Stimulated activated naive B cell treated with anti-CD40 and anti-IgM and Interleukin-4, amounts not matched to agents 10 μg/mL and 1 μg/mL and 100 μg/mL, for 72 hours (primary cell): ENCODE measurements at regions not wholly inside any gene's neighbourhood (a gene's known extent, or its start where the extent isn't known, plus 50 kb on each side); places are given as distances from the start of the nearest gene placed in this dataset.

Experiments used
- ATAC-seq, 2 donors: fragments of 150-1000 bp; cut with Tn5 transposase; replicated peaks; 2 replicates each; pipeline ENCODE4 v1.10.0; 2021; ENCODE audit warnings: moderate library complexity in 1 of 2
- DNase-seq: peaks from one replicate; pipeline ENCODE4 v3.0.0; 2021
- H3K27ac Mint-ChIP-seq: one replicate; pipeline ENCODE4 v1.8.0; 2022; ENCODE audit warnings: mild to moderate bottlenecking, mixed read lengths
- H3K27me3 Mint-ChIP-seq, 2 donors: one replicate each; pipeline ENCODE4 v1.8.0; 2022; ENCODE audit warnings: mixed read lengths in 2 of 2
- H3K36me3 Mint-ChIP-seq, 2 donors: one replicate each; pipeline ENCODE4 v1.8.0; 2022; ENCODE audit warnings: mixed read lengths in 2 of 2, mild to moderate bottlenecking in 1 of 2
- H3K4me1 Mint-ChIP-seq, 2 donors: one replicate each; pipeline ENCODE4 v1.8.0; 2022; ENCODE audit warnings: mixed read lengths in 2 of 2, mild to moderate bottlenecking in 1 of 2
- H3K4me3 Mint-ChIP-seq, 2 donors: one replicate each; pipeline ENCODE4 v1.8.0; 2022; ENCODE audit warnings: mild to moderate bottlenecking in 2 of 2, mixed read lengths in 2 of 2, moderate library complexity in 1 of 2
- H3K9me3 Mint-ChIP-seq, 2 donors: one replicate each; pipeline ENCODE4 v1.8.0; 2022; ENCODE audit warnings: mixed read lengths in 2 of 2, mild to moderate bottlenecking in 1 of 2

GRCh38 chr2:128578406-128579390, 260.0 kb upstream of the HS6ST1 start:
- peaks cover 0 to under 1% of the 10 kb centered on the region in 2 donors for H3K27me3 Mint-ChIP-seq
- no peaks in the 10 kb centered on the region for H3K4me1 Mint-ChIP-seq
- ATAC-seq (no peak), DNase-seq (no peak)
- no peak overlapping the region for H3K27ac Mint-ChIP-seq
- H3K4me3 Mint-ChIP-seq = no peak overlapping the region
- H3K36me3 Mint-ChIP-seq = no peaks in the 10 kb centered on the region
- no peaks in the 10 kb centered on the region for H3K9me3 Mint-ChIP-seq

- H3K4me3 Mint-ChIP-seq = no peak overlapping the region
- no peak for ATAC-seq
- H3K27ac Mint-ChIP-seq = no peak overlapping the region
- peaks cover 0 to 4% of the 10 kb centered on the region in 2 donors for H3K9me3 Mint-ChIP-seq
- DNase-seq = no peak
- H3K36me3 Mint-ChIP-seq = no peaks in the 10 kb centered on the region
- no peaks in the 10 kb centered on the region for H3K4me1 Mint-ChIP-seq
- no peaks in the 10 kb centered on the region for H3K27me3 Mint-ChIP-seq
Observed at GRCh38 chr2:128579825-128580224, 261.2 kb upstream of the HS6ST1 start.

- Mint-ChIP-seq H3K36me3 (no peaks in the 10 kb centered on the region), H3K4me3 (no peak overlapping the region), H3K27ac (no peak overlapping the region), H3K9me3 (peaks cover 5% of the 10 kb centered on the region in 2 donors), H3K4me1 (no peaks in the 10 kb centered on the region), H3K27me3 (no peaks in the 10 kb centered on the region)
- ATAC-seq (no peak), DNase-seq (no peak)
Observed at GRCh38 chr2:128580988-128581848, 262.6 kb upstream of the HS6ST1 start.

GRCh38 chr2:128581849-128582244, 263.2 kb upstream of the HS6ST1 start:
- no peak for ATAC-seq
- peaks cover 6 to 9% of the 10 kb centered on the region in 2 donors for H3K9me3 Mint-ChIP-seq
- H3K27ac Mint-ChIP-seq = no peak overlapping the region
- H3K4me1 Mint-ChIP-seq = no peaks in the 10 kb centered on the region
- no peak overlapping the region for H3K4me3 Mint-ChIP-seq
- no peaks in the 10 kb centered on the region for H3K27me3 Mint-ChIP-seq
- DNase-seq = no peak
- H3K36me3 Mint-ChIP-seq = no peaks in the 10 kb centered on the region

GRCh38 chr2:128584296-128584890, 265.7 kb upstream of the HS6ST1 start:
- no peak overlapping the region for H3K4me3 Mint-ChIP-seq

GRCh38 chr2:128585706-128586105, 267.0 kb upstream of the HS6ST1 start:
- H3K4me1 Mint-ChIP-seq = no peaks in the 10 kb centered on the region
- ATAC-seq (no peak), DNase-seq (no peak)
- no peak overlapping the region for H3K4me3 Mint-ChIP-seq
- no peaks in the 10 kb centered on the region for H3K36me3 Mint-ChIP-seq
- H3K27ac Mint-ChIP-seq = no peak overlapping the region
- peaks cover 0 to 4% of the 10 kb centered on the region in 2 donors for H3K27me3 Mint-ChIP-seq
- peaks cover 6 to 9% of the 10 kb centered on the region in 2 donors for H3K9me3 Mint-ChIP-seq

More at GRCh38 chr2:128584296-128584890, 265.7 kb upstream of the HS6ST1 start:
- no peak overlapping the region for H3K27ac Mint-ChIP-seq
- no peak for ATAC-seq
- H3K36me3 Mint-ChIP-seq = no peaks in the 10 kb centered on the region
- peaks cover 6 to 9% of the 10 kb centered on the region in 2 donors for H3K9me3 Mint-ChIP-seq
- H3K27me3 Mint-ChIP-seq = no peaks in the 10 kb centered on the region
- no peak for DNase-seq
- no peaks in the 10 kb centered on the region for H3K4me1 Mint-ChIP-seq

GRCh38 chr2:128589681-128590080, 271.0 kb upstream of the HS6ST1 start:
- no peaks in the 10 kb centered on the region for H3K4me1 Mint-ChIP-seq
- no peaks in the 10 kb centered on the region for H3K36me3 Mint-ChIP-seq
- peaks cover 5 to 6% of the 10 kb centered on the region in 2 donors for H3K27me3 Mint-ChIP-seq
- no peak overlapping the region for H3K27ac Mint-ChIP-seq
- peaks cover 5 to 6% of the 10 kb centered on the region in 2 donors for H3K9me3 Mint-ChIP-seq
- no peak overlapping the region for H3K4me3 Mint-ChIP-seq
- DNase-seq (no peak), ATAC-seq (no peak)

- no peak overlapping the region for H3K27ac Mint-ChIP-seq
- H3K4me3 Mint-ChIP-seq = no peak overlapping the region
- DNase-seq = no peak
- H3K4me1 Mint-ChIP-seq = no peaks in the 10 kb centered on the region
- H3K36me3 Mint-ChIP-seq = no peaks in the 10 kb centered on the region
- no peak for ATAC-seq
- peaks cover 5 to 6% of the 10 kb centered on the region in 2 donors for H3K27me3 Mint-ChIP-seq
- peaks cover 4 to 5% of the 10 kb centered on the region in 2 donors for H3K9me3 Mint-ChIP-seq
Observed at GRCh38 chr2:128590309-128591021, 271.8 kb upstream of the HS6ST1 start.

- Mint-ChIP-seq H3K9me3 (peaks cover 1 to 4% of the 10 kb centered on the region in 2 donors), H3K36me3 (no peaks in the 10 kb centered on the region), H3K27me3 (peaks cover 5 to 6% of the 10 kb centered on the region in 2 donors), H3K27ac (no peak overlapping the region), H3K4me3 (no peak overlapping the region), H3K4me1 (no peaks in the 10 kb centered on the region)
- ATAC-seq = no peak
- DNase-seq = no peak
Observed at GRCh38 chr2:128591022-128591860, 272.6 kb upstream of the HS6ST1 start.

GRCh38 chr2:128591861-128592822, 273.5 kb upstream of the HS6ST1 start:
- H3K4me1 Mint-ChIP-seq = no peaks in the 10 kb centered on the region
- H3K27ac Mint-ChIP-seq = no peak overlapping the region
- H3K27me3 Mint-ChIP-seq = peaks cover 5 to 6% of the 10 kb centered on the region in 2 donors
- ATAC-seq = no peak
- H3K9me3 Mint-ChIP-seq = no peaks in the 10 kb centered on the region
- no peak overlapping the region for H3K4me3 Mint-ChIP-seq
- H3K36me3 Mint-ChIP-seq = no peaks in the 10 kb centered on the region
- no peak for DNase-seq

- no peak for ATAC-seq
- DNase-seq = no peak
- H3K27me3 Mint-ChIP-seq = peaks cover 5 to 6% of the 10 kb centered on the region in 2 donors
- no peaks in the 10 kb centered on the region for H3K9me3 Mint-ChIP-seq
- H3K4me1 Mint-ChIP-seq = no peaks in the 10 kb centered on the region
- H3K27ac Mint-ChIP-seq = no peak overlapping the region
- H3K36me3 Mint-ChIP-seq = no peaks in the 10 kb centered on the region
- no peak overlapping the region for H3K4me3 Mint-ChIP-seq
Observed at GRCh38 chr2:128593518-128593878, 274.8 kb upstream of the HS6ST1 start.

- H3K27me3 Mint-ChIP-seq = peaks cover 5 to 6% of the 10 kb centered on the region in 2 donors
- no peaks in the 10 kb centered on the region for H3K36me3 Mint-ChIP-seq
Observed at GRCh38 chr2:128593879-128594650, 275.4 kb upstream of the HS6ST1 start.

More at GRCh38 chr2:128593879-128594650, 275.4 kb upstream of the HS6ST1 start:
- ATAC-seq (no peak), DNase-seq (no peak)
- Mint-ChIP-seq H3K9me3 (no peaks in the 10 kb centered on the region), H3K4me3 (no peak overlapping the region), H3K4me1 (no peaks in the 10 kb centered on the region), H3K27ac (no peak overlapping the region)
